ENCODE measurements at regions not wholly inside any gene's neighbourhood (a gene's known extent, or its start where the extent isn't known, plus 50 kb on each side); places are given as distances from the start of the nearest gene placed in this dataset.
A peak's percentile ranks its signal among the peaks of the same experiment; 100 is the strongest.

DNA sequence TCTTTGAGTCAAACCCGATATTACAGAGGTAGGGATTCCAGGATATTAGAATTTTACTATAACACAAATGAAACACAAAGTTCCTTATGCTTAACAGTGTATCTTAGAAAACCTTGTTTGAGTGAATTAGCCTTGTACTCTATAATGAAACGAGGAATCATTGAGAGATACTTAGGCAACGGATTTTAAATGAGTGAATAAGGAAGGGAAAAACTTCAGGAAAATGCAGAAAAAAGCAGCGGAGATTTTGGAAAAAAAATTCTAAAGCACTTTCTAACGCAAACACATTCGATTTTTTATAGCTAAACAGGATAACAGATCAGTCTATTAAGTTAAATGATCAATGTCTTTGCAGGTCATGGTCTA lies 137.3 kb downstream of the HFE start:
- H3K9ac ChIP-seq (ENCODE audit: low read length), result peak overlapping the region; percentile 86
- TF ChIP-seq EZH2 (IDR thresholded peaks at IDR 0.05; ENCODE audit: borderline replicate concordance, insufficient read depth, low read length, poor library complexity, severe bottlenecking), result no peak
- TF ChIP-seq, protein P1, sequence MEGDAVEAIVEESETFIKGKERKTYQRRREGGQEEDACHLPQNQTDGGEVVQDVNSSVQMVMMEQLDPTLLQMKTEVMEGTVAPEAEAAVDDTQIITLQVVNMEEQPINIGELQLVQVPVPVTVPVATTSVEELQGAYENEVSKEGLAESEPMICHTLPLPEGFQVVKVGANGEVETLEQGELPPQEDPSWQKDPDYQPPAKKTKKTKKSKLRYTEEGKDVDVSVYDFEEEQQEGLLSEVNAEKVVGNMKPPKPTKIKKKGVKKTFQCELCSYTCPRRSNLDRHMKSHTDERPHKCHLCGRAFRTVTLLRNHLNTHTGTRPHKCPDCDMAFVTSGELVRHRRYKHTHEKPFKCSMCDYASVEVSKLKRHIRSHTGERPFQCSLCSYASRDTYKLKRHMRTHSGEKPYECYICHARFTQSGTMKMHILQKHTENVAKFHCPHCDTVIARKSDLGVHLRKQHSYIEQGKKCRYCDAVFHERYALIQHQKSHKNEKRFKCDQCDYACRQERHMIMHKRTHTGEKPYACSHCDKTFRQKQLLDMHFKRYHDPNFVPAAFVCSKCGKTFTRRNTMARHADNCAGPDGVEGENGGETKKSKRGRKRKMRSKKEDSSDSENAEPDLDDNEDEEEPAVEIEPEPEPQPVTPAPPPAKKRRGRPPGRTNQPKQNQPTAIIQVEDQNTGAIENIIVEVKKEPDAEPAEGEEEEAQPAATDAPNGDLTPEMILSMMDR (IDR thresholded peaks at IDR 0.05; ENCODE audit: poor library complexity, severe bottlenecking), result no peak
- no peak for TF ChIP-seq EP300 (conservative IDR thresholded peaks at IDR 0.05; ENCODE audit: poor library complexity, severe bottlenecking)
- TF ChIP-seq, protein P2, sequence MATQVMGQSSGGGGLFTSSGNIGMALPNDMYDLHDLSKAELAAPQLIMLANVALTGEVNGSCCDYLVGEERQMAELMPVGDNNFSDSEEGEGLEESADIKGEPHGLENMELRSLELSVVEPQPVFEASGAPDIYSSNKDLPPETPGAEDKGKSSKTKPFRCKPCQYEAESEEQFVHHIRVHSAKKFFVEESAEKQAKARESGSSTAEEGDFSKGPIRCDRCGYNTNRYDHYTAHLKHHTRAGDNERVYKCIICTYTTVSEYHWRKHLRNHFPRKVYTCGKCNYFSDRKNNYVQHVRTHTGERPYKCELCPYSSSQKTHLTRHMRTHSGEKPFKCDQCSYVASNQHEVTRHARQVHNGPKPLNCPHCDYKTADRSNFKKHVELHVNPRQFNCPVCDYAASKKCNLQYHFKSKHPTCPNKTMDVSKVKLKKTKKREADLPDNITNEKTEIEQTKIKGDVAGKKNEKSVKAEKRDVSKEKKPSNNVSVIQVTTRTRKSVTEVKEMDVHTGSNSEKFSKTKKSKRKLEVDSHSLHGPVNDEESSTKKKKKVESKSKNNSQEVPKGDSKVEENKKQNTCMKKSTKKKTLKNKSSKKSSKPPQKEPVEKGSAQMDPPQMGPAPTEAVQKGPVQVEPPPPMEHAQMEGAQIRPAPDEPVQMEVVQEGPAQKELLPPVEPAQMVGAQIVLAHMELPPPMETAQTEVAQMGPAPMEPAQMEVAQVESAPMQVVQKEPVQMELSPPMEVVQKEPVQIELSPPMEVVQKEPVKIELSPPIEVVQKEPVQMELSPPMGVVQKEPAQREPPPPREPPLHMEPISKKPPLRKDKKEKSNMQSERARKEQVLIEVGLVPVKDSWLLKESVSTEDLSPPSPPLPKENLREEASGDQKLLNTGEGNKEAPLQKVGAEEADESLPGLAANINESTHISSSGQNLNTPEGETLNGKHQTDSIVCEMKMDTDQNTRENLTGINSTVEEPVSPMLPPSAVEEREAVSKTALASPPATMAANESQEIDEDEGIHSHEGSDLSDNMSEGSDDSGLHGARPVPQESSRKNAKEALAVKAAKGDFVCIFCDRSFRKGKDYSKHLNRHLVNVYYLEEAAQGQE (IDR thresholded peaks at IDR 0.05; ENCODE audit: borderline replicate concordance), result no peak
- no peak for TF ChIP-seq POLR2AphosphoS5 (IDR thresholded peaks at IDR 0.05)
- no peak for TF ChIP-seq SMC3 (conservative IDR thresholded peaks at IDR 0.05; ENCODE audit: poor library complexity)
- TF ChIP-seq RAD21 (conservative IDR thresholded peaks at IDR 0.05), result no peak
- TF ChIP-seq MXI1 (conservative IDR thresholded peaks at IDR 0.05; ENCODE audit: poor library complexity, severe bottlenecking), result no peak
- TF ChIP-seq TAF1 (IDR thresholded peaks at IDR 0.05; ENCODE audit: low read depth), result no peak
- peak overlapping the region; percentile 79 for H3K4me3 ChIP-seq (ENCODE audit: low read length)
- peak overlapping the region; percentile 83 for H3K4me2 ChIP-seq (ENCODE audit: low read length)
- no peaks in the 10 kb centered on the region for H3K27me3 ChIP-seq (ENCODE audit: insufficient read depth, low read depth, low read length)
- H3K9me3 ChIP-seq (ENCODE audit: low read length), result no peaks in the 10 kb centered on the region
- no peaks in the 10 kb centered on the region for H3K79me2 ChIP-seq (replicated peaks; ENCODE audit: insufficient read depth, low read length)
- no peaks in the 10 kb centered on the region for H4K20me1 ChIP-seq (ENCODE audit: insufficient read depth)
- peak overlapping the region; percentile 99 for H3K27ac ChIP-seq (ENCODE audit: low read length)
- peak overlapping the region; percentile 4 for H2AFZ ChIP-seq (ENCODE audit: low read depth, low read length)
- H3K36me3 ChIP-seq (ENCODE audit: insufficient read depth, low read length), result no peaks in the 10 kb centered on the region
- H3F3A ChIP-seq (ENCODE audit: insufficient read depth, low read length, poor library complexity, severe bottlenecking), result peaks cover 16% of the 10 kb centered on the region
- no peaks in the 10 kb centered on the region for H3K9me2 ChIP-seq (ENCODE audit: insufficient read depth, low read length)

DNA sequence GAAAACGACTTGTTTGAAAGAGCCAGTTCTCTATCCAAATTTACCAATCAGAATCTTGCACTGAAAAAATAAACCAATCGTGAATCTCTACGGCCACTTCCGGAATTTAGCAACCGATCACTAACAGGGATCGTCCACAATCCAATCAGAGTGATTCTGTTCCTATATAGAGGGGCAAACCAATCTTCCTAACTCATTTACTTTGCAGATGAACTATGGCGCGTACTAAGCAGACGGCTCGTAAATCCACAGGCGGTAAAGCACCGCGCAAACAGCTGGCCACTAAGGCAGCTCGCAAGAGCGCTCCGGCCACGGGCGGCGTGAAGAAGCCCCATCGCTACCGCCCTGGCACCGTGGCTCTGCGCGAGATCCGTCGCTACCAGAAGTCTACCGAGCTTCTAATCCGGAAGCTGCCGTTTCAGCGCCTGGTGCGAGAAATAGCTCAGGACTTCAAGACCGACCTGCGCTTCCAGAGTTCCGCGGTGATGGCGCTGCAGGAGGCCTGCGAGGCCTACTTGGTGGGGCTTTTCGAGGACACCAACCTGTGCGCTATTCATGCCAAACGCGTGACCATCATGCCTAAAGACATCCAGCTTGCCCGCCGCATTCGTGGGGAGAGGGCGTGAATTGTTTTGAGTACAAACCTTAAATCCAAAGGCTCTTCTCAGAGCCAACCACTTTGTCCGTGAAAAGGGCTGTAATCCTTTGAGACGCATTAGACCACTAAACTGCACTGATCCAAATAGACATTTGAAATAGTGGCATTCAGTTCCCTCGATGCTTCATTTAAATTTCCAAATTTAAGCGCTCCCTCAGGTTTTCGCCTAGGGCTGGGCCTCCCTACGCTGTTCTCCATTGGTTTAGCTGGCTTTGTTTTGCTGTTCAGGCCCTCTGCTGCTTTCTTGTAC lies 138.0 kb downstream of the HFE start:
- Histone ChIP-seq H3K9me2 (ENCODE audit: insufficient read depth, low read length) (no peaks in the 10 kb centered on the region), H3K4me2 (ENCODE audit: low read length) (peak overlapping the region; percentile 97), H3K27ac (ENCODE audit: low read length) (peak overlapping the region; percentile 99), H3K27me3 (ENCODE audit: insufficient read depth, low read depth, low read length) (no peaks in the 10 kb centered on the region), H3F3A (ENCODE audit: insufficient read depth, low read length, poor library complexity, severe bottlenecking) (peaks cover 16% of the 10 kb centered on the region), H3K9ac (ENCODE audit: low read length) (peak overlapping the region; percentile 86), H2AFZ (ENCODE audit: low read depth, low read length) (peak overlapping the region; percentile 24), H3K36me3 (ENCODE audit: insufficient read depth, low read length) (no peaks in the 10 kb centered on the region), H3K79me2 (replicated peaks; ENCODE audit: insufficient read depth, low read length) (no peaks in the 10 kb centered on the region), H3K9me3 (ENCODE audit: low read length) (no peaks in the 10 kb centered on the region), H4K20me1 (ENCODE audit: insufficient read depth) (no peaks in the 10 kb centered on the region), H3K4me3 (ENCODE audit: low read length) (peak overlapping the region; percentile 79)
- TF ChIP-seq, protein P2 (IDR thresholded peaks at IDR 0.05; ENCODE audit: borderline replicate concordance), result peak; percentile 58
- TF ChIP-seq TAF1 (IDR thresholded peaks at IDR 0.05; ENCODE audit: low read depth) (peak; percentile 77), EZH2 (IDR thresholded peaks at IDR 0.05; ENCODE audit: borderline replicate concordance, insufficient read depth, low read length, poor library complexity, severe bottlenecking) (no peak), MXI1 (conservative IDR thresholded peaks at IDR 0.05; ENCODE audit: poor library complexity, severe bottlenecking) (peak; percentile 78), EP300 (conservative IDR thresholded peaks at IDR 0.05; ENCODE audit: poor library complexity, severe bottlenecking) (peak; percentile 60), SMC3 (conservative IDR thresholded peaks at IDR 0.05; ENCODE audit: poor library complexity) (peak; percentile 61), RAD21 (conservative IDR thresholded peaks at IDR 0.05) (peak; percentile 41), POLR2AphosphoS5 (IDR thresholded peaks at IDR 0.05) (peak; percentile 97)
- TF ChIP-seq, protein P1 (IDR thresholded peaks at IDR 0.05; ENCODE audit: poor library complexity, severe bottlenecking), result peak; percentile 75
